Ishikawa (cell line): ENCODE measurements at regions not wholly inside any gene's neighbourhood (a gene's known extent, or its start where the extent isn't known, plus 50 kb on each side); places are given as distances from the start of the nearest gene placed in this dataset.

Experiments used
- CEBPB ChIP-seq: IDR thresholded peaks from 2 replicates; pipeline ENCODE4 v1.6.1; 2012
- CREB1 ChIP-seq: IDR thresholded peaks from 2 replicates; pipeline ENCODE4 v1.6.1; 2012; ENCODE audit warnings: low read depth
- EGR1 ChIP-seq: IDR thresholded peaks from 2 replicates; pipeline ENCODE4 v1.6.1; 2012
- EP300 ChIP-seq: IDR thresholded peaks from 2 replicates; pipeline ENCODE4 v1.6.1; 2012; ENCODE audit warnings: borderline replicate concordance
- FOXM1 ChIP-seq: IDR thresholded peaks from 2 replicates; pipeline ENCODE4 v1.6.1; 2012; ENCODE audit warnings: low read depth, borderline replicate concordance
- MAX ChIP-seq: IDR thresholded peaks from 2 replicates; pipeline ENCODE4 v1.6.1; 2012
- NFIC ChIP-seq: IDR thresholded peaks from 2 replicates; pipeline ENCODE4 v1.6.1; 2012
- RAD21 ChIP-seq: IDR thresholded peaks from 2 replicates; pipeline ENCODE4 v1.6.1; 2012; ENCODE audit warnings: low read depth
- REST ChIP-seq: IDR thresholded peaks from 2 replicates; pipeline ENCODE4 v1.6.1; 2012; ENCODE audit warnings: low read depth, mild to moderate bottlenecking
- TAF1 ChIP-seq: IDR thresholded peaks from 2 replicates; pipeline ENCODE4 v1.6.1; 2012; ENCODE audit warnings: low read depth, mild to moderate bottlenecking
- TCF12 ChIP-seq: IDR thresholded peaks from 2 replicates; pipeline ENCODE4 v1.6.1; 2012; ENCODE audit warnings: low read depth
- TEAD4 ChIP-seq: IDR thresholded peaks from 2 replicates; pipeline ENCODE4 v1.6.1; 2012
- USF1 ChIP-seq: IDR thresholded peaks from 2 replicates; pipeline ENCODE4 v1.6.1; 2012
- YY1 ChIP-seq: IDR thresholded peaks from 2 replicates; pipeline ENCODE4 v1.6.1; 2012; ENCODE audit warnings: low read depth
- ZBTB7A ChIP-seq: IDR thresholded peaks from 2 replicates; pipeline ENCODE4 v1.6.1; 2012; ENCODE audit warnings: low read depth

DNA sequence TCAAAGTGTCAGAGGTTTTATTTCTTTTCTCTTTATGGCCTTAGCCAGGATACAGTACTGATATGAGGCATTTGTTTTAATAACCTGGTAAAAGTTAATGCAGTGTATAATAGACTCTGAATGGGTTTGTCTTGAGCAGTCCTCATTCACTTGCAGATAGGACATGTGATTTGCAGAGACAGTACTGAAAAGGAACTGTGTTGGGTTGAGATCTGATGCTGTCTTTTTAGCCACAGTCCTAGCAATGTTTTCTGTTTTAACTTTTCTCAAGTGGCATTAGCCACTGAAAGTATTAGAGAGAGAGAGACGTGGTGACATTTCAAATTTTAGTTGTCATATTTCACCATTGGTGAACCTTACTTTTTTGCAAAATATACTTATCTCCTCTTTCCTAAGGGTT, 547.2 kb upstream of the MAN1A1 start:
- TF ChIP-seq FOXM1 (no peak), RAD21 (no peak), NFIC (no peak), YY1 (no peak), TAF1 (no peak), ZBTB7A (no peak), EGR1 (no peak)

- no peak for TF ChIP-seq USF1
- no peak for TF ChIP-seq FOXM1
- TF ChIP-seq NFIC = no peak
- TF ChIP-seq RAD21 = no peak
These were observed 546.1 kb upstream of the MAN1A1 start for GRCh38 chr6:119895626-119896025.

GRCh38 chr6:119894811-119895210, 545.2 kb upstream of the MAN1A1 start:
- no peak for TF ChIP-seq TCF12
- TF ChIP-seq MAX = no peak
- TF ChIP-seq NFIC = no peak
- no peak for TF ChIP-seq RAD21
- TF ChIP-seq REST = no peak
- no peak for TF ChIP-seq FOXM1

DNA sequence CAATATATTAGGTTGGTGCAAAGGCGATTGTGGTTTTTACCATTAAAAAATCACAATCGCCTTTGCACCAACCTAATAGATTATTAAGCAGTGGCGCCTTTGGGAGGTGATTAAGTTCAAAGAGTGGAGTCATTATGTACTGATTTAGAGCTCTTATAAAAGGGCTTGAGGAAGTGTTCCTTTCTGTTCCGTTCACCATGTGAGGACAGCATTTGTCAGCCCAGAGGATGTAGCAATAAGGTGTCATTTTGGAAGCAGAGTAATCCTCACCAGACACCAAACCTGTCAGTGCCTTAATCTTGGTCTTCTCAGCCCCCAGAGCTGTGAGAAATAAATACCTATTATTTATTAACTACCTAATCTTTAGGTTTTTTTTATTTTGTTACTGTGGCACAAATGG, 542.1 kb upstream of the MAN1A1 start:
- TF ChIP-seq TEAD4 (no peak), MAX (no peak), EP300 (no peak), TCF12 (no peak), EGR1 (no peak), USF1 (no peak), FOXM1 (no peak), CREB1 (no peak), RAD21 (no peak), NFIC (no peak), TAF1 (no peak), CEBPB (no peak), YY1 (no peak), ZBTB7A (no peak), REST (no peak)

- TF ChIP-seq ZBTB7A (no peak), TCF12 (no peak), TEAD4 (no peak), MAX (no peak), RAD21 (no peak), YY1 (no peak), CEBPB (no peak), CREB1 (no peak)
These were observed 541.6 kb upstream of the MAN1A1 start for GRCh38 chr6:119891206-119891605.

DNA sequence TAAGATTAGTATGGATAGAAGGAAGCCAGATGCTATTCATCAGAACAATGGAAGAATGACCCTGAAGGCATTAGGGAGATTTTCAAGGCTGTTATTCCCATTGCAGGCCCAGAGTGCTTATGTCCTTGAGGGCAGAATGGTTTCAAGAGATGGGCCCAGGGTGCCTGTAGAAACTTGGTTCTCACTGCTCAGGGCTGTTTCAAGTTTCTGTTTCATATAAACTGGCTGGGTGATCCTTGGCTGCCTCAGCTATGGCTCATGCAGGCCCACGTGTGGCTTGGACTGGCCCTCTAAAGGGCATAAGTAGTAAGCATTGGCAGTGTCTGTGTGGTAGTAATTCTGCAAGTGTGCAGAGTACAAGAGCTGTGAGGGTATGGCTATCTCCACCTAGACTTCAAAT, 540.9 kb upstream of the MAN1A1 start:
- no peak for TF ChIP-seq TCF12
- TF ChIP-seq RAD21 = no peak
- no peak for TF ChIP-seq MAX
- no peak for TF ChIP-seq REST
- no peak for TF ChIP-seq EGR1
- no peak for TF ChIP-seq TAF1
- TF ChIP-seq CEBPB = no peak
- TF ChIP-seq ZBTB7A = no peak
- TF ChIP-seq EP300 = no peak
